ENCODE measurements at regions not wholly inside any gene's neighbourhood (a gene's known extent, or its start where the extent isn't known, plus 50 kb on each side); places are given as distances from the start of the nearest gene placed in this dataset.

DNA sequence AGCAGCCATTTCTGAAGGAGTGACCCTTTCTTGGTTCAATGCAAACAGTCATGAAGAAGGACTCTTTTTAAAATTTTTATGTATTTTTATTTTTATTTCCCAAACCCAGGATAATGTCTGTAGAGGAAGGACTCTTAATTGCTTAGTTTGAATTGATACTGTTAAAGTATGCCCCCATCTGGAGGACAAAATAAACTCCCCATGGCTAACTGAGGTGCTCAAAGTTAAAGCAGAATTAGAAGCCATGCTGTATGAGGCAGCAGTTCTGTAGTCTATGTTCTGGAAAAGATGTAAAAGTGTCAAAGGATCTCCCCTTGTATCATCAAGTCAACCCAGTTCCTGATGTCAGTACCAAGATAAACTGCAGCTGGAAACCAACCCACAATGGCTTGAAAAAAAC, 617.9 kb upstream of the GRM3 start:
- no peak for TF ChIP-seq SIX5 (IDR thresholded peaks at IDR 0.05; ENCODE audit: borderline replicate concordance in 1 of 2, insufficient read depth in 1 of 2, low read depth in 1 of 2, low read length in 2 of 2)
- TF ChIP-seq RBFOX2 (IDR thresholded peaks at IDR 0.05; ENCODE audit: low read depth, low read length): no peak
- TF ChIP-seq KLF16 (IDR thresholded peaks at IDR 0.05): no peak
- TF ChIP-seq ZNF707 (CRISPR knock-in tag; conservative IDR thresholded peaks at IDR 0.05): no peak
- no peak for TF ChIP-seq TOE1 (IDR thresholded peaks at IDR 0.05; ENCODE audit: borderline replicate concordance)
- no peak for TF ChIP-seq TOE1 (CRISPR knock-in tag; IDR thresholded peaks at IDR 0.05; ENCODE audit: borderline replicate concordance, low read depth)
- TF ChIP-seq, protein P1, sequence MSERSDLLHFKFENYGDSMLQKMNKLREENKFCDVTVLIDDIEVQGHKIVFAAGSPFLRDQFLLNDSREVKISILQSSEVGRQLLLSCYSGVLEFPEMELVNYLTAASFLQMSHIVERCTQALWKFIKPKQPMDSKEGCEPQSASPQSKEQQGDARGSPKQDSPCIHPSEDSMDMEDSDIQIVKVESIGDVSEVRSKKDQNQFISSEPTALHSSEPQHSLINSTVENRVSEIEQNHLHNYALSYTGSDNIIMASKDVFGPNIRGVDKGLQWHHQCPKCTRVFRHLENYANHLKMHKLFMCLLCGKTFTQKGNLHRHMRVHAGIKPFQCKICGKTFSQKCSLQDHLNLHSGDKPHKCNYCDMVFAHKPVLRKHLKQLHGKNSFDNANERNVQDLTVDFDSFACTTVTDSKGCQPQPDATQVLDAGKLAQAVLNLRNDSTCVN (CRISPR knock-in tag; IDR thresholded peaks at IDR 0.05): no peak
- no peak for TF ChIP-seq FOXA1 (IDR thresholded peaks at IDR 0.05; ENCODE audit: borderline replicate concordance)
- TF ChIP-seq MXI1 (IDR thresholded peaks at IDR 0.05; ENCODE audit: low read depth, low read length): no peak

All from K562 (cell line).